Prostate gland (tissue), 2 donors: ENCODE measurements at regions not wholly inside any gene's neighbourhood (a gene's known extent, or its start where the extent isn't known, plus 50 kb on each side); places are given as distances from the start of the nearest gene placed in this dataset.

Experiments
- POLR2A ChIP-seq: fragments of 450-650 bp; IDR thresholded peaks from one replicate; pipeline ENCODE4 v1.6.1; 2016; ENCODE audit warnings: antibody characterized with exemption, mild to moderate bottlenecking
- POLR2AphosphoS5 ChIP-seq: sonication (generic); formaldehyde crosslinking; IDR thresholded peaks from one replicate; pipeline ENCODE4 v1.6.1; 2017; ENCODE audit warnings: antibody characterized with exemption
- TF ChIP-seq, protein P1 (sequence below), 4 experiments: fragments of 200-600 bp in 2 of 4; fragments of 450-650 bp in 2 of 4; sonication (generic) in 2 of 4; IDR thresholded peaks; 1 replicate in 3 of 4; 2 replicates in 1 of 4; pipeline ENCODE4 v1.5.1; 2016 to 2019; ENCODE audit warnings: antibody characterized with exemption in 4 of 4, mild to moderate bottlenecking in 2 of 4, moderate library complexity in 2 of 4

GRCh38 chr10:52485462-52485861 is 171.4 kb downstream of the DKK1 start:
- TF ChIP-seq, protein P1, sequence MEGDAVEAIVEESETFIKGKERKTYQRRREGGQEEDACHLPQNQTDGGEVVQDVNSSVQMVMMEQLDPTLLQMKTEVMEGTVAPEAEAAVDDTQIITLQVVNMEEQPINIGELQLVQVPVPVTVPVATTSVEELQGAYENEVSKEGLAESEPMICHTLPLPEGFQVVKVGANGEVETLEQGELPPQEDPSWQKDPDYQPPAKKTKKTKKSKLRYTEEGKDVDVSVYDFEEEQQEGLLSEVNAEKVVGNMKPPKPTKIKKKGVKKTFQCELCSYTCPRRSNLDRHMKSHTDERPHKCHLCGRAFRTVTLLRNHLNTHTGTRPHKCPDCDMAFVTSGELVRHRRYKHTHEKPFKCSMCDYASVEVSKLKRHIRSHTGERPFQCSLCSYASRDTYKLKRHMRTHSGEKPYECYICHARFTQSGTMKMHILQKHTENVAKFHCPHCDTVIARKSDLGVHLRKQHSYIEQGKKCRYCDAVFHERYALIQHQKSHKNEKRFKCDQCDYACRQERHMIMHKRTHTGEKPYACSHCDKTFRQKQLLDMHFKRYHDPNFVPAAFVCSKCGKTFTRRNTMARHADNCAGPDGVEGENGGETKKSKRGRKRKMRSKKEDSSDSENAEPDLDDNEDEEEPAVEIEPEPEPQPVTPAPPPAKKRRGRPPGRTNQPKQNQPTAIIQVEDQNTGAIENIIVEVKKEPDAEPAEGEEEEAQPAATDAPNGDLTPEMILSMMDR (IDR thresholded peaks at IDR 0.05), result no peak
- no peak for TF ChIP-seq POLR2A
- TF ChIP-seq POLR2AphosphoS5, result no peak
